8988T (cell line): ENCODE measurements at regions not wholly inside any gene's neighbourhood (a gene's known extent, or its start where the extent isn't known, plus 50 kb on each side); places are given as distances from the start of the nearest gene placed in this dataset.

Experiments used
- DNase-seq: peaks from one replicate; pipeline ENCODE4 v3.0.0; 2011

DNA sequence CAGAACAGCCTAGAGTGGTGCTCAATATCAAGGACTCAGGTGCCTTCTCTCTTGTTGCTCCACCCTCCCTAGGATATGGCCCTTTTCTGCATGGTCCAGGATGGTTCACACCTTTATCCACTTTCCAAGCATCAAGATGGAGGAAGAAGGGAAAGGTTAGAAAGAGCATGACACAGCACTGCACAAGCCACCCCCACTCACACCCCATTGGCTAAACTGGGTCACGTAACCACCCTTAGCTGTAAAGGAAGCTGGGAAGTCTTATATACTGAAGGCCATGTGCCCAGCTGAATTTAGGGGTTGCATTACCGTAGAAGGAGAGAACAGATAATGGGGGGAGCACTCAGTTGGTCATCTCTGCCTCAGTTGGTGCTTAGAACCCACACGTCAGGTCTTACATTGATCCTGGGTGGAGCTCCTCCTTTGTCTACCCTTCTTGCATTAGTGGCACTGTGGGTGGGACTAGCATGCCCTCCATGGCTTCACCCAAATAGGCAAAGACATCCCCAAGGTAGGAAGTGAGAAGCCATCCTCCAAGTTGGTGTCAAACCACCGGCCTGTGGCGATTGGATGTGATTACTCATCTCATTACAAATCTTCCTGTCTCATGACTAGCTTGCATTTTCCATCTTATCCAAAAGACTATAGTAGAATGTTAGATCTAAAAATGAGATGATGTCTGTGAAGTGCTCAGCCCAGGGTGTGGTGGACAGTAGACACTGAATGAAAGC lies 248.5 kb downstream of the HAUS1 start:
- DNase-seq = no peak

DNA sequence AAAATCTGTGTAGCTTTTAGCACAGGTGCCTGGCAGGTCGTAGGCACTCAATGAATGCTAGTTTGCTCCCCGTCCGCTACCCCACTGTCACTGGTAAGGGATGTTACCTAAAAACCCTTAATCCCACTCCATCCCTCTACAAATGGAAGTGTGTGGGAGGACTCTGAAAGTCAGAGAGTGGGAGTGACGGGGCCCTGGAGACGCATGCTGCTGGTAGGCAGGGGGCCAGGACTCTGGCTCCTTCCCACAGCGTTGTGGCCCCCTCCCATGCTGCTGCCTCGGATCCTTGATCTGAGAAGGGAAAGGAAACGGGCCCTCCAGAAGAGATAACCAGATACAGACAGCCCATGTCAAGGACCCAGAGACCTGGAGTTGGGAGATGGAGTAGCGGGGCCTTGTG lies 249.3 kb downstream of the HAUS1 start:
- DNase-seq = no peak

DNA sequence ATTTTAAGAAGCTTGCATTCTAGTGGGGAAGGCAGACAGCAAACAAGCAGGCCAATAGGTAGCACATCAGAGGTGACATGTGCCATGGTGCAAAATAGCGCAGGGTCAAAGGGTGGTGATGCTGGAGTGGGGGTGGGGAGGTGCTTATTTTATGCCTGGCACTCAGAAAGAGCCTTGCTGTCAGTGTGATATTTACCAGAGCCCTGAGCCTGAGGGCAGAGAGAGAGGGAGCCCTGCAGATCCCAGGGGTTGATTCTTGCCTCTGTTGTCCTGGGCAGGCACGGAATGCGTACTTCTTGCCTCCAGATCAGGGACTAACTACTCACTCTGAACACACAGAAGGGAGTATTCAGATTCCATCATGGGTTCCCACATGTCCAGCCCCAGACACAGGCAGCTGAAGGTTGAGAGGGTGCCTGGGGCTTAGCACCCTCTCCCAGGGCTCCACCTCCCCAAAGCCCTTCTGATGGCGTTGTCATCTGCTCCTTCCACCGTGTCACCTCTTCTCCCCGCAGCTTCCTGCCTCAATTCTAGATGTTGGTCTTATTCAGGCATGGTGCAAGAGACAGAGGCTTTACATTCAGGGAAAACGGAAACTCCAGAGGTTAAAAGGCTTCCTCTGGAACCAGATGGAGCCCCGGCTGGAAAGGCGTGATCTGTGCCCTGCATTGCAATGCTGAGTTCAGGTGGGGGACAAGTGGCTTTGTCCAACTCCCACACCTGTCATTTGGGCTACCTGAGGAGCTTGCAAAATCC lies 252.3 kb downstream of the HAUS1 start:
- DNase-seq = no peak

- no peak for DNase-seq
These were observed 256.0 kb downstream of the HAUS1 start for GRCh38 chr18:46360102-46360699.

GRCh38 chr18:46360866-46361265 lies 256.7 kb downstream of the HAUS1 start:
- DNase-seq = no peak

DNA sequence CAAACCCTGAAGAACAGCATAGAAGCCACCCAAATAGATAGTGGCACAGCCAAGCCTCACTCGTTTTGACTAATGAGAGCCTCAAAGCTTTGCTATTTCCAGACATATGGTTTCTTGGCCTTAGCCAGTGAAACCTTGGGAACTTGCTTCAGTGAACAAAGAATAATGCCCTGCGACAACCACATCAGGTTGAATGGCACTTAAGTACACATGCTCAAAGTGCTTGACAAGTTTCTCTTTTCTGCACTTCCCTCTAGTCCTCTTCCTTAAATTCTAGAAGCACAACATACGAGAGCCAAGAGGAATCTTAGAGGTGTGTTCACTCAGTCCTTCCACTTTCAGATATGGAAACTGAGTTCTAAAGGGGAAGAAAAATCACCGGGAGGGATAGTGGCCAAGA lies 258.3 kb downstream of the HAUS1 start:
- DNase-seq = no peak

- DNase-seq = no peak
These were observed 259.9 kb downstream of the HAUS1 start for GRCh38 chr18:46364048-46364447.

DNA sequence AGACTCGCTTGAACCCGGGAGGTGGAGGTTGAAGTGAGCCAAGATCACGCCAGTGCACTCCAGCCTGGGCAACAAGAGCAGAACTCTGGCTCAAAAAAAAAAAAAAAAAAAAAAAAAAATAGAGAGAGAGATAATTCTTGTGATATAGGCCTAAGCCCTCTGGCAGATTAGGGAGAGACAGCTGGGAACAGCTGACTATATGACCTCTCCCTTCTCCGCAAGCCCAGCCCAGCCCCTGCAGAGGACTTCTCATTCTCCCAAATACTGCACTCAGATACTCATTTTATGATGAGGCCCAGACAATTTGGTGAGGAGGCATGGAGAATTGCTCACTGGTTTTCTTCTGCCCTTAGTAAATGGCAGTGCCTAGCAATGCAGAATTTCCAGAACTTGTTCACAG lies 262.0 kb downstream of the HAUS1 start:
- DNase-seq = no peak

DNA sequence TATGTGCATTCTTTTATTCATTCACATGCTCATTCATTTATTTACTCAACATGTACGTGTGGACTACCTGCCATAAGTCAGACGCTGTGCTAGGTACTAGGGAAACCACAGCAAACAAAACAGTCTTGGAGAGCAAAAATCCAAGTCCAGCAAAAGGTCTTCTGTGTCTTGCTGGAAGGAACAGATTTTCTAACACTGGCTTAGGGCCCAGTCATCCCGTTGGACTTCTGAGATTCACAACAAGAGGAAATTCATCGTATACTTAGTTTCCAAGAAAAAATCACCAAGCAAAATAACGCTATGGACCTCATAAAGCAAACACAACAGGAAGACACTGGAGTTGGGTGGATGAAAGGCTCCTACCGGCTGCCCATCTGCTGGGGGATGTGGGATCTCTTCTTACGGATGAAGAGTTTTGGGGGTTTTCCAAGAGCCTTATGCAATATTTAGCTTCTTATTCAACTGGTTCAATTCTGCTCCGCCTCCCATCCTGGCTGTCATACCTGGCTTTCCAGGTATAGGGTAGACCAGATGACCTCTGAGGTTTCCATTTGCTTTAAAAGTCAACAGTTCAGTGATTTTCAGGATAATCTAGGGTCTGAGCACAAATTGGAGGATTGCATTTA lies 262.7 kb downstream of the HAUS1 start:
- DNase-seq = no peak

DNA sequence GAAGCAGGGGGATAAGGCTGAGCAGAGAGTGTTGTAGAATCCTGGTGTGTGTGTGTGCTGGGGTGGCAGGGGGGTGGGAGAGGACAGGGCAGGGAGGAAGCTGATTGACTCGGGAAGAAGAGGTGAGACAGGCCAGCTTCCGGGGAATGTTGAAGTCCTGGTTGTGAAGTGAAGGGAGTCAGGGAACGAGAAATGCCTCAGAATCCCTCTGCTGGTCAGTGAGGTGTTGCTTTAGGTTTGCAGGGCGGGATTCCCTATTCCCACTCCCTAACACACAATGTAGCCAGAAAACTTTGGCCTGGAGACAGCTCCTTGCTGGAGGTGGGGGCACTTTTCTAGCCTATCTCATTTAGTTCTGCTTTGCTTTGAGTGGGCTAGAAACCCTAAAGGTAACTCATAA lies 265.1 kb downstream of the HAUS1 start:
- DNase-seq = no peak

- no peak for DNase-seq
These were observed 266.7 kb downstream of the HAUS1 start for GRCh38 chr18:46370898-46371297.

DNA sequence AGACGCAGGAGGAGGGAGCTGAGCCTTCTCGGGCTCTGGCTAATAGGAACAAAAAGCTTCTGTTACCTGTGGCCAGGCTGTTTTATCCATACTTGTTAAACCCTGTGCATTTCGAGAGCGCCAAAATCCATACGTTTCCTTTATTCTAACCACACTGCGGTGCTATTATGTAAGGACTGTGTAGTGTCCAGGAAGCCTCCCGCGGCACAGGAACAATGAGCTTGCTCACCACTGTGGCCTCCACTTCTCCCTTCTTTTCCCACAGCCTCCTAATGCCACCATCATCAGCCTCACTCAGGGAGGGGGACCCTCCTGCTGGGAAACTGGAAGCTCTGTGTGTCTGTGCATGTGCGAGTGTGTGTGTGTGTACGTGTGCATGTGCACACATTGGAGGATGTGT lies 268.5 kb downstream of the HAUS1 start:
- no peak for DNase-seq

- DNase-seq = no peak
These were observed 268.9 kb downstream of the HAUS1 start for GRCh38 chr18:46373131-46373530.

DNA sequence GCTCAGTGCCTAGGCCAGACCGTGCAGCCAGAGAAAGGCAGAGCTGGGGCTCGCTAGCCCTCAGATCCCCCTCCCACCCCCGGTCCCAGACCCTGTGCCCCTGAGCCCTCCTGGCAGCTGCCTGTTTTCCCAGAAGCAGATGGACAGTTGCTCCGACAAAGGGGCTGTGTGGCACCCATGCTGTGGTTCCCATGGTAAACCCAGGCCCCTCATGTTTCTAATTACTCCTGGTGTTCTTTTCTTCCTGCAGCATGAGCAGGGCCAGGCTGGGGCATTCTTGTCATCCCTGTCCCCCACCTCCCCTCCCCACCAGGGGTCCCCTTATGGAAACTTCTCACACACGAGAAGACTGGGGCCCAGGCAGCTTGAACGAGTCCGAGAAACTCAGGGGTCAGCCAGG lies 269.6 kb downstream of the HAUS1 start:
- DNase-seq = no peak

DNA sequence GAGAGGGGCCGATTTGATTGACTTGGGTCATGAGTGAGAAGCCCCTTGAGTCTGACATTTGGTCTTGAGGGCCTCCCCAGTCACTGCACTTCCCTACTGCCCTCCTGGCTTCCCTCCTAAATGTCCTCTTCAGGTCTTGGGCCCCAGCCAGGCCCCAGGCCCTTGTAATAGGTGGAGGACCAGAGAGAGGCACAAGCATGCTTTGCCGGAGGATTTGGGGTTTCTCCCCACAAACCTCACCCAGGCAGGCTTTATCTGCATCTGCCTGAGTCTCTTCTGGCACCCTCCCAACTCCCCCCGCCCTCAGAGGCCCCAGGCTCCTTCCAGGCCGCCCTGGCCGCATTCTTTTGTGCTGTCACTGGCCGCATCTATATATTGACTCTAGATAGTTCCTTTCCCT lies 270.7 kb downstream of the HAUS1 start:
- DNase-seq = no peak

DNA sequence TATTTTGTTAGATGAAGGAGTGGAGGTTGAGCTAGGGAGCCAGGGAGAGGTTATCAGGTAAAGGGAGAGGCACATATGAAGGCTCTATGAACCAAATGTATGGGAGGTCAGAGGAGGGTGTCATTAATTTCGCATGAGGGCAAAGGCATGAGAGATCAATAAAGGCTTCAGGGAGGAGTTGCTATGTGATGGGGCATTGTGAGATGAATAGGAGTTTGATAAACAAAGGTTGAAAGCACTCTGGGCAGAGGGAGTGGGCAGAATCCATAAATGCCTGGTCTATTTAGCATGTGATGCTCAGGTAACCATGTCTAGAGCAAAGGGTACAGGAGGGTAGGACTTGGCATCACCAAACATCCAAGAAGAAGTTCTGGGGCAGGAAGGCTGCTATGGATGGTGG lies 273.4 kb downstream of the HAUS1 start:
- no peak for DNase-seq

GRCh38 chr18:46378126-46378863 lies 274.1 kb downstream of the HAUS1 start:
- DNase-seq = no peak

DNA sequence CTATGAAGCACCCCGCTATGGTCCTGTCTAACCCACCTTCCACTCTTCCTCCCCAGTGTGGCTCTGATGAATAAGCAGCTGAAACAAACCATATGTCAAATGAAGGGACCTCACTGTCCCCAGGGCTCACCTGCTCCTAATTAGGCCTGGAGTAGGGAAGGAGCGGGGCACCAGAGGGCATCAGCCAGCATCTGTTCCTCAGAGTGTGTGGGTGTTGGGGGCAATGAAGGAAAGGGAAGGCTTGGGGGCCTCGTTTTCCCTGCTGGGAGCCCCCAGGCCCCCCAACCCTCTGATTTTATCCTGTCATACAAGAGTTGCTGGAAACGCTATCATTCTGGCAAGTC lies 274.7 kb downstream of the HAUS1 start:
- DNase-seq = no peak

GRCh38 chr18:46379323-46379950 lies 275.3 kb downstream of the HAUS1 start:
- no peak for DNase-seq

DNA sequence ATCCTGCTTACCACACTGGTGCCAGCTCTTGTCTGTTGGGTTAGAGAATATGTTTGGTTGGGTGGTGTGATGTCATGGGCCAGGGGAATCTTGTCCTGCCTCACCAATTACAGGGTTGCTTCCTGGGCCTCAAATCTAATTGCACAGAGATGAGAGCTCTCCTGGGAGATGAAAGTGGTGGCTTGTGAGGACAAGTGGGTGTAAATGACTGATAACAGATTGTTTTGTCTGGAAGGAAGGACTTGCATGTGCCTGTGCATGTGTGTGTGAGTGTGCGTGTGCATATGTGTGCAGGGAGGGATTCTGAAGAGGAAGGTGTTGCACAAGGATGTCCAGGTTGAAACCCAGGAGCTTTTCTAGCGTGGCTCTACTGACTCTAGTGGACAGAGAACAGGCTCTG lies 271.9 kb downstream of the LOXHD1 start:
- DNase-seq = no peak

DNA sequence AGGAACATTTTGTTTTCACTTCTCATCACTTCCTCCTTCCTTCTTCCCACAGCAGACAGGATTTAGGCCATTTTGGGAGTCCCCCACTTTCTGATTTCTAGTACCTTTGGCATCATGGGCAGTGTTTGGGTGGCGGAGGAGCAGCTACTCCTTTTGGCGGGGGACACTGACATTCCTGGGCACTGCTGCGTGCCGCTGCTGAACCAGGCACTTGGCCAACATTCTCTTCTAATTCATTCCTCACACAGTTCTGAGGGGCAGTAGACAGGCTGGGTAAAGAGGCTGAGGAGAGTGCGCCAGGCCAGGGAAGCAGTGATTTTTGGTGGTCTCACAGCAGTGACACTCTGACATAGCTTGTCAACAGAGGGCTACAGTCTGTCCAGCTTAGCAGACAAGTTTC lies 270.2 kb downstream of the LOXHD1 start:
- no peak for DNase-seq

DNA sequence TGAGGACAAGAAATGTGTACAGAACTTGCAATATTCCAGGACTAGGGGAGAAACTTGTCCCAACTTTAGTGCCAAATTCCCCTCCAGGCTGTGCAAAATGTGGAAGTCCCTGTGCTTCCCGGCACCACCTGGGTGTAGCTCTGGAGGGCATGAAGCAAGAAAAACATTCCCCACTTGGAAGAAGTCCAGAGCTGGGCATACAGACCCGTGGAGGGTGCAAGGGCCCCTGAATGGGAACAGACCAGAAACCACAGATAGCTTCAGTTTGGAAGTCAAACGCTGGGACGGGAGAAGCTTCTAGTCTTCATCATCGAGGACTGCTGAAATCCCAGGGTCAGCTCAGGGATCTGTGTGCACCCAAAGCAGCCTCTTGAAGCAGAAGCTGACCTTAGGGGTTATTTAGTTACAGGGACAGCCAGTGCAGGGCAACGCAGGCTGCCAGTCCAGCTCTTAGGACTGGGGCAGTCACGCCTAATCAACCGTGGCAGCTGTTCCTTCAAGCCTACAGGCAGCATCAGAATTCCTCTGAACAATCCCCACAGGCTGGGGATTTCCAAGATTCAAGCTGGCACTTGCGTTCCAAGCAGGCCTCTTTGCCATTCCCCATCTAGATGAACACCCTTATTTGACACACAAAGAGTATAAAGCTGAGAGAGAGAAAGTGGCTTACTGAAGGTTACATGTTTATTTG lies 269.4 kb downstream of the LOXHD1 start:
- DNase-seq = no peak
